ENCODE measurements at regions not wholly inside any gene's neighbourhood (a gene's known extent, or its start where the extent isn't known, plus 50 kb on each side); places are given as distances from the start of the nearest gene placed in this dataset.

DNA sequence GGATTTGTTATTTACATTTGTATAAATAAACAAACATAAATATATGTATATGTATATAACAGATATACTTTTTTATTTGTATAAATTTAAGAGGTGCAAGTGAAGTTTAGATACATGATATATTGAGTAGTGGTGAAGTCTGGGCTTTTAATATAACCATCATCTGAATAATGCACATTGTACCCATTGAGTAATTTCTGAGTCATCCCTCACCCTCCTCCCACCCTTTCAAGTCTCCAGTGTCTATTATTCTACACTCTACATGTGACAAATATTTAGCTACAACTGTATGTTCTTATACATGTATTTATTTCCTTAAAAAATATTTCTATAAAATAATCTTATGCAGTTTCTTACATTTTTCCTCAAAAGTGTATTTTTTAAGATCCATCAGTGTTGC lies 358.7 kb upstream of the TFPI start:
- TF ChIP-seq, protein P1, sequence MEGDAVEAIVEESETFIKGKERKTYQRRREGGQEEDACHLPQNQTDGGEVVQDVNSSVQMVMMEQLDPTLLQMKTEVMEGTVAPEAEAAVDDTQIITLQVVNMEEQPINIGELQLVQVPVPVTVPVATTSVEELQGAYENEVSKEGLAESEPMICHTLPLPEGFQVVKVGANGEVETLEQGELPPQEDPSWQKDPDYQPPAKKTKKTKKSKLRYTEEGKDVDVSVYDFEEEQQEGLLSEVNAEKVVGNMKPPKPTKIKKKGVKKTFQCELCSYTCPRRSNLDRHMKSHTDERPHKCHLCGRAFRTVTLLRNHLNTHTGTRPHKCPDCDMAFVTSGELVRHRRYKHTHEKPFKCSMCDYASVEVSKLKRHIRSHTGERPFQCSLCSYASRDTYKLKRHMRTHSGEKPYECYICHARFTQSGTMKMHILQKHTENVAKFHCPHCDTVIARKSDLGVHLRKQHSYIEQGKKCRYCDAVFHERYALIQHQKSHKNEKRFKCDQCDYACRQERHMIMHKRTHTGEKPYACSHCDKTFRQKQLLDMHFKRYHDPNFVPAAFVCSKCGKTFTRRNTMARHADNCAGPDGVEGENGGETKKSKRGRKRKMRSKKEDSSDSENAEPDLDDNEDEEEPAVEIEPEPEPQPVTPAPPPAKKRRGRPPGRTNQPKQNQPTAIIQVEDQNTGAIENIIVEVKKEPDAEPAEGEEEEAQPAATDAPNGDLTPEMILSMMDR (IDR thresholded peaks at IDR 0.05) = no peak
- TF ChIP-seq POLR2A (IDR thresholded peaks at IDR 0.05) = no peak

Measured in adrenal gland (tissue), 5 donors.